ENCODE measurements at regions not wholly inside any gene's neighbourhood (a gene's known extent, or its start where the extent isn't known, plus 50 kb on each side); places are given as distances from the start of the nearest gene placed in this dataset.

GRCh38 chrX:26414534-26414933, 198.6 kb downstream of the MAGEB5 start:
- Histone ChIP-seq H3K4me3 (ENCODE audit: insufficient read depth, low read length, poor library complexity, severe bottlenecking) (no peak overlapping the region), H3K27me3 (ENCODE audit: low read length) (no peaks in the 10 kb centered on the region), H3K27ac (ENCODE audit: low read depth, low read length) (no peak overlapping the region), H3K9me2 (replicated peaks; ENCODE audit: insufficient read depth, low read length) (no peaks in the 10 kb centered on the region), H2AFZ (ENCODE audit: low read depth, low read length, severe bottlenecking) (no peak overlapping the region), H3K4me2 (ENCODE audit: low read depth, low read length, poor library complexity, severe bottlenecking) (no peak overlapping the region), H3K36me3 (ENCODE audit: low read length) (no peaks in the 10 kb centered on the region), H3K9me3 (ENCODE audit: insufficient read depth, low read length) (no peaks in the 10 kb centered on the region), H3F3A (ENCODE audit: insufficient read depth) (no peaks in the 10 kb centered on the region), H3K9ac (ENCODE audit: low read length) (no peak overlapping the region), H3K79me2 (ENCODE audit: insufficient read depth, low read length) (no peaks in the 10 kb centered on the region), H4K20me1 (ENCODE audit: low read depth, low read length) (no peaks in the 10 kb centered on the region)
- TF ChIP-seq CTCF (IDR thresholded peaks at IDR 0.05; ENCODE audit: insufficient read depth, low read length, poor library complexity, severe bottlenecking) (no peak), EZH2phosphoT487 (conservative IDR thresholded peaks at IDR 0.05; ENCODE audit: low read length) (no peak)

GRCh38 chrX:26411045-26411444, 195.1 kb downstream of the MAGEB5 start:
- no peak for TF ChIP-seq CTCF (IDR thresholded peaks at IDR 0.05; ENCODE audit: insufficient read depth, low read length, poor library complexity, severe bottlenecking)
- TF ChIP-seq EZH2phosphoT487 (conservative IDR thresholded peaks at IDR 0.05; ENCODE audit: low read length), result no peak
- Histone ChIP-seq H3K36me3 (ENCODE audit: low read length) (no peaks in the 10 kb centered on the region), H3K4me2 (ENCODE audit: low read depth, low read length, poor library complexity, severe bottlenecking) (no peak overlapping the region), H2AFZ (ENCODE audit: low read depth, low read length, severe bottlenecking) (no peak overlapping the region), H3K79me2 (ENCODE audit: insufficient read depth, low read length) (no peaks in the 10 kb centered on the region), H3K9me2 (replicated peaks; ENCODE audit: insufficient read depth, low read length) (no peaks in the 10 kb centered on the region), H3K27me3 (ENCODE audit: low read length) (no peaks in the 10 kb centered on the region), H3K4me3 (ENCODE audit: insufficient read depth, low read length, poor library complexity, severe bottlenecking) (no peak overlapping the region), H3K27ac (ENCODE audit: low read depth, low read length) (no peak overlapping the region), H3K9ac (ENCODE audit: low read length) (no peak overlapping the region), H4K20me1 (ENCODE audit: low read depth, low read length) (no peaks in the 10 kb centered on the region), H3F3A (ENCODE audit: insufficient read depth) (no peaks in the 10 kb centered on the region), H3K9me3 (ENCODE audit: insufficient read depth, low read length) (no peaks in the 10 kb centered on the region)

GRCh38 chrX:26409636-26410035, 193.7 kb downstream of the MAGEB5 start:
- Histone ChIP-seq H2AFZ (ENCODE audit: low read depth, low read length, severe bottlenecking) (no peak overlapping the region), H3K36me3 (ENCODE audit: low read length) (no peaks in the 10 kb centered on the region), H3K9me2 (replicated peaks; ENCODE audit: insufficient read depth, low read length) (no peaks in the 10 kb centered on the region), H3K79me2 (ENCODE audit: insufficient read depth, low read length) (no peaks in the 10 kb centered on the region), H3K4me3 (ENCODE audit: insufficient read depth, low read length, poor library complexity, severe bottlenecking) (no peak overlapping the region), H3K9ac (ENCODE audit: low read length) (no peak overlapping the region), H3K27ac (ENCODE audit: low read depth, low read length) (no peak overlapping the region), H3K9me3 (ENCODE audit: insufficient read depth, low read length) (no peaks in the 10 kb centered on the region), H4K20me1 (ENCODE audit: low read depth, low read length) (no peaks in the 10 kb centered on the region), H3K4me2 (ENCODE audit: low read depth, low read length, poor library complexity, severe bottlenecking) (no peak overlapping the region), H3F3A (ENCODE audit: insufficient read depth) (no peaks in the 10 kb centered on the region), H3K27me3 (ENCODE audit: low read length) (no peaks in the 10 kb centered on the region)
- TF ChIP-seq CTCF (IDR thresholded peaks at IDR 0.05; ENCODE audit: insufficient read depth, low read length, poor library complexity, severe bottlenecking), result no peak
- TF ChIP-seq EZH2phosphoT487 (conservative IDR thresholded peaks at IDR 0.05; ENCODE audit: low read length), result no peak

All from SU-DHL-6 (cell line).